Heart right ventricle (tissue), 16 donors: ENCODE measurements at regions not wholly inside any gene's neighbourhood (a gene's known extent, or its start where the extent isn't known, plus 50 kb on each side); places are given as distances from the start of the nearest gene placed in this dataset.

Source experiments
- ATAC-seq, 8 donors: fragments of 200-7000 bp; cut with Tn5 transposase; one replicate each; pipeline ENCODE4 v1.9.1; 2020; ENCODE audit warnings: mild to moderate bottlenecking in 8 of 8, moderate library complexity in 8 of 8, moderate number of reproducible peaks in 1 of 8
- DNase-seq, 2 donors: peaks; one replicate each; pipeline ENCODE4 v3.0.0-alpha.2; 2020
- H3K27ac ChIP-seq, 10 donors: fragments of 200-600 bp; sonication (generic) in 2 of 10; one replicate each; pipeline versions ENCODE4 v1.5.0 to v1.8.0; 2020 to 2022; ENCODE audit warnings: mild to moderate bottlenecking in 3 of 10
- H3K27me3 ChIP-seq, 7 donors: fragments of 200-600 bp; one replicate each; pipeline ENCODE4 v1.8.0; 2021 to 2022; ENCODE audit warnings: mild to moderate bottlenecking in 2 of 7
- H3K36me3 ChIP-seq, 9 donors: fragments of 200-600 bp; sonication (generic) in 1 of 9; one replicate each; pipeline versions ENCODE4 v1.5.0 to v1.8.0; 2020 to 2022; ENCODE audit warnings: mild to moderate bottlenecking in 2 of 9
- H3K4me1 ChIP-seq, 9 donors: fragments of 200-600 bp; sonication (generic) in 1 of 9; one replicate each; pipeline versions ENCODE4 v1.5.0 to v1.8.0; 2020 to 2022; ENCODE audit warnings: mild to moderate bottlenecking in 4 of 9
- H3K4me3 ChIP-seq, 10 donors: fragments of 200-600 bp; sonication (generic) in 2 of 10; one replicate each; pipeline versions ENCODE4 v1.5.0 to v1.8.0; 2020 to 2022; ENCODE audit warnings: mild to moderate bottlenecking in 7 of 10, moderate library complexity in 2 of 10
- H3K9me3 ChIP-seq, 11 donors: fragments of 200-600 bp in 10 of 11; sonication (generic) in 2 of 11; one replicate each; pipeline versions ENCODE4 v1.5.0 to v1.8.0; 2013 to 2022; ENCODE audit warnings: mild to moderate bottlenecking in 2 of 11, control low read depth in 1 of 11, moderate library complexity in 1 of 11
- CTCF ChIP-seq, 9 donors: fragments of 200-600 bp; sonication (generic) in 2 of 9; IDR thresholded peaks; one replicate each; pipeline versions ENCODE4 v1.5.0 to v1.8.0; 2021 to 2022; ENCODE audit warnings: antibody characterized with exemption in 9 of 9, mild to moderate bottlenecking in 5 of 9, moderate library complexity in 1 of 9
- WGBS, 2 donors: extraction: QIAGEN DNeasy Blood & Tissue Kit; methylation state at CpG; one replicate each; pipeline ENCODE4 v1.1.7; 2013; ENCODE audit warnings: inconsistent platforms in 1 of 2; 5-methylcytosine and 5-hydroxymethylcytosine counted together
- intact Hi-C, 10 donors: fragments of 100-400 bp; cut with DNase I; formaldehyde crosslinking; loops; one replicate each; pipeline versions ENCODE4 v1.11.1 to v1.14.2; 2022
- donor health status: Arrhythmogenic right ventricular cardiomyopathy.
- donor health status: ischemic (EF 13 %, LVEDD 7.1; RV severe dilation, severe dysfunction).
- donor health status: healthy with polysubstance abuse.
- donor health status: DM: no; HTN: yes; CAD: no.
- donor health status: DM: no; HTN: no; CAD: no.
- donor health status: ischemic (EF 25% LVEDD 6.9; RV normal size, moderate dysfunction).
- donor health status: ischemic (EF 25% LVEDD 5.7; RV mildly dilated, moderate dysfunction).
- donor health status: healthy.
- donor health status: DM: yes; HTN: yes; CAD: no.
- donor health status: Ischemic cardiomyopathy.
- donor health status: ischemic (EF 35%, LVEDD 5.7; RV mildly dilated, moderate dysfunction).
- donor health status: nonischemic (EF 11% LVEDD 7.7; RV severe dilation, severe dysfunction).
- donor health status: DM: yes; HTN: yes; CAD: no.
- donor health status: PGD.
- donor health status: ischemic (EF 29% LVEDD 5.4; RV normal size, mild dysfunction).
- donor health status: nonischemic (EF 23%, LVEDD 6.1; RV moderate dilation, normal function).

DNA sequence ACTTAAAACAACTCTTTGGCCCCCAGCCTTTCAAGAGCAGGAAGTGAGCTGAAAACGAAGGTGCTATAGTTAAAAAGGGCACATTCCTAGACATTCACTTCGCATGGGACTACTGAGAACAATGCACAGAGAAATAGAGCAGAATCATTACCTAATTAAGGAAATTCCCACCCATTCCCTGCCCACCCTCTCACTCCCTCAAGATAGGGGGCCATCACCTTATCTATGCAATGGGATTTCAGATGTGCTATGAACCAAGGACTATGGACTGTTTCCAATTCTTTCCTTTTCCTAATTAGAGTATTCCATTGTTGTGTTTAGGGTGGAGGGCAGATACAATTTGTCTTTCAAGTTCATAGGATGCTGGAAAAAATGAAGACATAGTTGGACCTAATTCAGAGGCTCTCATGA is 476.8 kb downstream of the CETN3 start:
- Histone ChIP-seq H3K4me3 (no peak overlapping the region), H3K4me1 (peaks cover 0 to 50% (median 29%) of the 10 kb centered on the region in 9 donors), H3K27me3 (no peaks in the 10 kb centered on the region), H3K36me3 (no peaks in the 10 kb centered on the region), H3K9me3 (no peaks in the 10 kb centered on the region), H3K27ac (peak overlapping the region in 5 of 10 donors; percentile 23 to 66 (median 40))
- TF ChIP-seq CTCF (IDR thresholded peaks at IDR 0.05): no peak
- WGBS, 2 donors: 61 to 70% methylated on average over 2 of the region's 2 CpGs
- ATAC-seq (peak; percentile 49 to 86 (median 80)), DNase-seq (peak in 1 of 2 donors; percentile 18)
- intact Hi-C loops: loop anchor here in 3 of 10 donors (5.0 to 10.0 kb wide), 3 partner anchors 52 to 1050 kb away; partner anchors contain the start of gene MEF2C (in 1 of the 3)

DNA sequence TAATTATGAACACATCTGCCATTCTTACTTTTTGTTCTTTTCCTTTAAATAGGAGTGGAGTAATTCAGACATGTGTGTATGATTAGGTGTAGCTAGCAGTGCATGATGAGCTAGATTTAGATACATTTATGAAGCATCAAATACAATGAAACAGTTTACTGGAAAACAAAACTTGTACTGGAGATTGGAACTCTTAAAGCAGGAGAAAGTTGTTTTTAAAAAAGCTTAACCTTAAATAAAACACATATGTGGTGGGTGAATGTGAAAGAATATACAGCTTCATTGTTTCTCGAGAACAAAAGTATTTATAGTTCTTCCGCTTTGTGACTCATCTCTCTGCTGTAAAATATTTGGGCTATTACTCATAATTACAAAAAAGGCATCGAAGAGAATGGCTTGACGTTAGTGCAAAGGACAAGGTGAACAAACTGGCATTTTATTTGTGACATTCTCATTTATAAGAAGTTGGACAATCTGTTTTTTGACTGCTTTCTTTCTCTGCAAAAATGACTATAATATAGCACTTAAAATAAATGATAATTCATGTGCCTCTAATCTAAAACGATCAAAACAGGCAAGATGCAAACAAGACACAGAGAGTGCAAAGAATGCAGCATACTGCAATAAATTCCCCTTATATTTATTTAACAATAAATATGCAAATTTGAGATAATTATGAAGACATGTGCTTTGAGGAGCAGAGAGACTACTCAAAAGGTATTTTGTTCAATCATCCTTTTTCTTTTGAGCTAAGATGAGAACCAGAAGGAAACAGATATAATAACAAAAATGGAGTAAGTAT is 478.8 kb downstream of the CETN3 start:
- TF ChIP-seq CTCF (IDR thresholded peaks at IDR 0.05): no peak
- Histone ChIP-seq H3K27me3 (no peaks in the 10 kb centered on the region), H3K4me1 (peaks cover 0 to 49% (median 29%) of the 10 kb centered on the region in 9 donors), H3K9me3 (peaks cover 0 to 7% (median 0%) of the 10 kb centered on the region in 11 donors), H3K27ac (peak overlapping the region in 8 of 10 donors; percentile 25 to 62 (median 43)), H3K4me3 (no peak overlapping the region), H3K36me3 (no peaks in the 10 kb centered on the region)
- intact Hi-C loops: loop anchor here in 3 of 10 donors (5.0 to 10.0 kb wide), 3 partner anchors 54 to 1048 kb away; partner anchors contain the start of gene MEF2C (in 1 of the 3)
- WGBS, 2 donors: 11 to 16% methylated on average over 5 of the region's 5 CpGs
- ATAC-seq: peak in 6 of 8 donors; percentile 59 to 88 (median 78)
- no peak for DNase-seq

- ATAC-seq (no peak), DNase-seq (no peak)
- Histone ChIP-seq H3K36me3 (no peaks in the 10 kb centered on the region), H3K9me3 (peaks cover 0 to 7% (median 0%) of the 10 kb centered on the region in 11 donors), H3K4me3 (no peak overlapping the region), H3K4me1 (peaks cover 0 to 41% (median 22%) of the 10 kb centered on the region in 9 donors), H3K27ac (peak overlapping the region in 5 of 10 donors; percentile 29 to 62 (median 53)), H3K27me3 (no peaks in the 10 kb centered on the region)
- 93 to 94% methylated on average over 1 of the region's 1 CpG for WGBS, 2 donors
- intact Hi-C loops: loop anchor here in 3 of 10 donors (5.0 to 10.0 kb wide), 3 partner anchors 55 to 1048 kb away; partner anchors contain the start of gene MEF2C (in 1 of the 3)
- no peak for TF ChIP-seq CTCF (IDR thresholded peaks at IDR 0.05)
These were observed 479.7 kb downstream of the CETN3 start for GRCh38 chr5:89929834-89930233.

GRCh38 chr5:89929173-89929572 is 480.4 kb downstream of the CETN3 start:
- ATAC-seq (no peak), DNase-seq (no peak)
- intact Hi-C loops: no loop called here
- Histone ChIP-seq H3K4me1 (peaks cover 0 to 43% (median 22%) of the 10 kb centered on the region in 9 donors), H3K27ac (no peak overlapping the region), H3K36me3 (no peaks in the 10 kb centered on the region), H3K4me3 (no peak overlapping the region), H3K27me3 (no peaks in the 10 kb centered on the region), H3K9me3 (peaks cover 0 to 7% (median 0%) of the 10 kb centered on the region in 11 donors)
- TF ChIP-seq CTCF (IDR thresholded peaks at IDR 0.05): peak in 3 of 9 donors; percentile 11 to 34 (median 25)
- WGBS, 2 donors: 66 to 74% methylated on average over 2 of the region's 2 CpGs
